ENCODE measurements at regions not wholly inside any gene's neighbourhood (a gene's known extent, or its start where the extent isn't known, plus 50 kb on each side); places are given as distances from the start of the nearest gene placed in this dataset.

GRCh38 chr9:22203371-22204138 is 194.4 kb upstream of the CDKN2B start:
- no peak for TF ChIP-seq POLR2A (IDR thresholded peaks at IDR 0.05; ENCODE audit: low read depth, low read length)
- no peak for TF ChIP-seq POLR2AphosphoS5 (IDR thresholded peaks at IDR 0.05; ENCODE audit: low read depth, low read length)
- TF ChIP-seq TAF1 (IDR thresholded peaks at IDR 0.05; ENCODE audit: borderline replicate concordance, low read depth, low read length): no peak

All from GM12892 (cell line).